ENCODE measurements at regions not wholly inside any gene's neighbourhood (a gene's known extent, or its start where the extent isn't known, plus 50 kb on each side); places are given as distances from the start of the nearest gene placed in this dataset.

DNA sequence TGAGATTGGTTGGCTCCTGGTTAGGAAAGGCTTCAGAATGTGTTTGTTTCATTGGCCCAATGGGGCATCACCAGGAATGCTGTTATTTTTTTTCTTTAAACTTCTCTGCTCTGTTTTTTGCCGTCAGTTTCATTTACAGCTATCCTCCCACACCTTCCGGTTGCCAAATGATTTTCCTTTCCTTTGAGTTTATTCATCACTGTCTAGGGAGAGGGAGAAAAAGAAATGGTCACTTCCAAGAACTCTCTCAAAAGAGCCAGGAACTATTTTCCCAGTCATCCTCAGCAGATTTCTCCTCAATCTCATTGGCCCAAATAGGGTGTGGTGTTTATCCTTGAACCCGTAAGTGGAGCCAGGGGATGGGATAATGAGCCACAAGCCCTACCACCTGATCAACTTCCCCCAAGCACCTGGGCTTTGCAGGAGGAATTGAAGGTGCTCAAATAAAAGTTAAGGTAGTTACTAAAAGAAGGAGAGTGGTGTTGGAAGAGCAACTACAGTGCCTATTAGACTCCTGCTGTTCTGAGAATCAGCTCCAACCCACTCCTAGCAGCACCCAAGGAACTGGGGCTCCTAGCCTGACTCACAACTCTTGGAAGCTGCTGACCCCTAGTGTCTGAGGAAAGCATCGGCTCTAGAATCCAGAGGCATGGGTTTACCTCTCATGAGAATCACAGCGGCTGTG lies 183.8 kb upstream of the IL12A start:
- Histone ChIP-seq H3F3A (ENCODE audit: control insufficient read depth, insufficient read depth) (no peaks in the 10 kb centered on the region), H3K27ac (ENCODE audit: low read depth, low read length) (no peak overlapping the region), H3K4me1 (ENCODE audit: control insufficient read depth, low read length) (no peaks in the 10 kb centered on the region), H3K4me2 (ENCODE audit: low read length) (no peak overlapping the region), H3K79me2 (ENCODE audit: control insufficient read depth, low read length) (no peaks in the 10 kb centered on the region), H3K27me3 (ENCODE audit: control insufficient read depth, low read length) (0 out of 2 replicates have a peak, but pooled peaks cover 3% of the 10 kb centered on the region), H4K20me1 (ENCODE audit: control insufficient read depth, insufficient read depth, low read depth, low read length) (no peaks in the 10 kb centered on the region), H3K9me2 (replicated peaks; ENCODE audit: control insufficient read depth, low read length) (no peaks in the 10 kb centered on the region), H3K36me3 (ENCODE audit: control insufficient read depth, low read length) (no peaks in the 10 kb centered on the region), H3K4me3 (ENCODE audit: low read length) (no peak overlapping the region), H3K9me3 (ENCODE audit: control insufficient read depth, insufficient read depth, low read length) (no peaks in the 10 kb centered on the region)
- TF ChIP-seq, protein P1, sequence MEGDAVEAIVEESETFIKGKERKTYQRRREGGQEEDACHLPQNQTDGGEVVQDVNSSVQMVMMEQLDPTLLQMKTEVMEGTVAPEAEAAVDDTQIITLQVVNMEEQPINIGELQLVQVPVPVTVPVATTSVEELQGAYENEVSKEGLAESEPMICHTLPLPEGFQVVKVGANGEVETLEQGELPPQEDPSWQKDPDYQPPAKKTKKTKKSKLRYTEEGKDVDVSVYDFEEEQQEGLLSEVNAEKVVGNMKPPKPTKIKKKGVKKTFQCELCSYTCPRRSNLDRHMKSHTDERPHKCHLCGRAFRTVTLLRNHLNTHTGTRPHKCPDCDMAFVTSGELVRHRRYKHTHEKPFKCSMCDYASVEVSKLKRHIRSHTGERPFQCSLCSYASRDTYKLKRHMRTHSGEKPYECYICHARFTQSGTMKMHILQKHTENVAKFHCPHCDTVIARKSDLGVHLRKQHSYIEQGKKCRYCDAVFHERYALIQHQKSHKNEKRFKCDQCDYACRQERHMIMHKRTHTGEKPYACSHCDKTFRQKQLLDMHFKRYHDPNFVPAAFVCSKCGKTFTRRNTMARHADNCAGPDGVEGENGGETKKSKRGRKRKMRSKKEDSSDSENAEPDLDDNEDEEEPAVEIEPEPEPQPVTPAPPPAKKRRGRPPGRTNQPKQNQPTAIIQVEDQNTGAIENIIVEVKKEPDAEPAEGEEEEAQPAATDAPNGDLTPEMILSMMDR (IDR thresholded peaks at IDR 0.05; ENCODE audit: low read depth, low read length, poor library complexity, severe bottlenecking) = peak; percentile 86
- TF ChIP-seq EZH2phosphoT487 (IDR thresholded peaks at IDR 0.05; ENCODE audit: borderline replicate concordance, low read length) = no peak

- H3K27me3 ChIP-seq (ENCODE audit: control insufficient read depth, low read length) = 0 out of 2 replicates have a peak, but pooled peaks cover 3% of the 10 kb centered on the region
- no peak overlapping the region for H3K4me3 ChIP-seq (ENCODE audit: low read length)
- H3K4me1 ChIP-seq (ENCODE audit: control insufficient read depth, low read length) = no peaks in the 10 kb centered on the region
- H3K9me3 ChIP-seq (ENCODE audit: control insufficient read depth, insufficient read depth, low read length) = no peaks in the 10 kb centered on the region
- H3K9me2 ChIP-seq (replicated peaks; ENCODE audit: control insufficient read depth, low read length) = no peaks in the 10 kb centered on the region
- H3K27ac ChIP-seq (ENCODE audit: low read depth, low read length) = no peak overlapping the region
- no peaks in the 10 kb centered on the region for H4K20me1 ChIP-seq (ENCODE audit: control insufficient read depth, insufficient read depth, low read depth, low read length)
- H3K4me2 ChIP-seq (ENCODE audit: low read length) = no peak overlapping the region
- no peaks in the 10 kb centered on the region for H3F3A ChIP-seq (ENCODE audit: control insufficient read depth, insufficient read depth)
- no peaks in the 10 kb centered on the region for H3K36me3 ChIP-seq (ENCODE audit: control insufficient read depth, low read length)
- no peaks in the 10 kb centered on the region for H3K79me2 ChIP-seq (ENCODE audit: control insufficient read depth, low read length)
- TF ChIP-seq, protein P1 (IDR thresholded peaks at IDR 0.05; ENCODE audit: low read depth, low read length, poor library complexity, severe bottlenecking) = no peak
- no peak for TF ChIP-seq EZH2phosphoT487 (IDR thresholded peaks at IDR 0.05; ENCODE audit: borderline replicate concordance, low read length)
These were observed 183.2 kb upstream of the IL12A start for GRCh38 chr3:159805411-159805772.

DNA sequence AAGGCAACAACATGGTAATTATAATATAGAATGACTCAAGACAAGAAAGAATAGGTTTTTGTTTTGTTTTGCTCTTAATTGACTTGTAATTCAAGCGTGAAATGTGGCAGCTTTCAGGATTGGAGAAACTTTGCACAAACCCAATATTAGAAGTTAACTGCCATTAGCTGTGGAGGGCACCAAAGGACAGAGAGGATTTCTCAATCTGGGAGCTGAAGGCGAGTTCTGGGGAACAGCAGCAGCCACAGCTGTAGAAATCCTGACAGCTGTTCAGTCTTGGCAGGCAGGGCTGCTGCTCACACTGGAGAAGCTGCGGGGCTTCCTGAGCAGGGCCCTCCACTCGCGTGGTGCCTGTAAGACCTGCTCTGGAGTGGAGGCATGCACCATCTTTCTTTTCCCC lies 182.2 kb upstream of the IL12A start:
- H3K4me3 ChIP-seq (ENCODE audit: low read length) = no peak overlapping the region
- H3K4me1 ChIP-seq (ENCODE audit: control insufficient read depth, low read length) = no peaks in the 10 kb centered on the region
- H3K9me3 ChIP-seq (ENCODE audit: control insufficient read depth, insufficient read depth, low read length) = no peaks in the 10 kb centered on the region
- no peak overlapping the region for H3K4me2 ChIP-seq (ENCODE audit: low read length)
- H3K9me2 ChIP-seq (replicated peaks; ENCODE audit: control insufficient read depth, low read length) = no peaks in the 10 kb centered on the region
- 0 out of 2 replicates have a peak, but pooled peaks cover 3% of the 10 kb centered on the region for H3K27me3 ChIP-seq (ENCODE audit: control insufficient read depth, low read length)
- no peaks in the 10 kb centered on the region for H4K20me1 ChIP-seq (ENCODE audit: control insufficient read depth, insufficient read depth, low read depth, low read length)
- H3K36me3 ChIP-seq (ENCODE audit: control insufficient read depth, low read length) = no peaks in the 10 kb centered on the region
- H3K79me2 ChIP-seq (ENCODE audit: control insufficient read depth, low read length) = no peaks in the 10 kb centered on the region
- TF ChIP-seq EZH2phosphoT487 (IDR thresholded peaks at IDR 0.05; ENCODE audit: borderline replicate concordance, low read length) = no peak
- TF ChIP-seq, protein P1 (IDR thresholded peaks at IDR 0.05; ENCODE audit: low read depth, low read length, poor library complexity, severe bottlenecking) = no peak
- no peak overlapping the region for H3K27ac ChIP-seq (ENCODE audit: low read depth, low read length)
- H3F3A ChIP-seq (ENCODE audit: control insufficient read depth, insufficient read depth) = no peaks in the 10 kb centered on the region

All from DOHH2 (cell line).